Upper lobe of left lung (tissue), 4 donors: ENCODE measurements at regions not wholly inside any gene's neighbourhood (a gene's known extent, or its start where the extent isn't known, plus 50 kb on each side); places are given as distances from the start of the nearest gene placed in this dataset.
"Not testable (repeated sequence)": the region's sequence is repeated elsewhere in the genome, so short reads cannot be mapped to it uniquely, and the experiment has no call there.

Experiments
- EP300 ChIP-seq, 4 donors: sonication (generic); formaldehyde crosslinking; IDR thresholded peaks; one replicate each; pipeline ENCODE4 v1.5.1; 2017; ENCODE audit warnings: antibody characterized with exemption in 4 of 4, control low read depth in 2 of 4
- POLR2A ChIP-seq, 4 donors: fragments of 450-650 bp; IDR thresholded peaks; one replicate each; pipeline ENCODE4 v1.5.1; 2016 to 2017; ENCODE audit warnings: antibody characterized with exemption in 4 of 4, mild to moderate bottlenecking in 2 of 4
- POLR2AphosphoS5 ChIP-seq, 2 donors: sonication (generic); formaldehyde crosslinking; IDR thresholded peaks; one replicate each; pipeline ENCODE4 v1.5.1; 2017; ENCODE audit warnings: antibody characterized with exemption in 2 of 2
- TF ChIP-seq, protein P1 (sequence below), 6 experiments: fragments of 450-650 bp in 4 of 6; fragments of 200-600 bp in 2 of 6; sonication (generic) in 2 of 6; IDR thresholded peaks; one replicate each; pipeline ENCODE4 v1.5.1; 2016 to 2019; ENCODE audit warnings: antibody characterized with exemption in 6 of 6

DNA sequence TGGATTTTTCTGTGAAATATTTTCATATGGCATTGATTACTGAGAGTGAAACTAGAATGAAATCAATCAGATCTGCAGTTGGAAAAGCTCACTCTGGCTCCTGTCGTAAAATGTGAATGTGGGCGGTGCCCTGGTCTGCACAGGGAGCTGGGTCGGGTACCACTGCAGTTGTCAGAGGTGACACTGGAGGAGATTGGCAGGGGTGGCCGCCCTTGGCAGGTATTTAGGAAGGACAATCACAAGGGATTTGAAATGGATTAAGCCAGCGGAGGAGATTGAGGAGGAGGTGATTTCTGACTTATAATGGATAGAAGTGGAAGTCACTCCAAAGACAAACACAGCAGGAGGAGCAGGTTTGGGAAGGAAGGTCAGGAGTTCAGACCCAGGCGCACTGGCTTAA lies 109.0 kb upstream of the ZNF479 start:
- TF ChIP-seq, protein P1, sequence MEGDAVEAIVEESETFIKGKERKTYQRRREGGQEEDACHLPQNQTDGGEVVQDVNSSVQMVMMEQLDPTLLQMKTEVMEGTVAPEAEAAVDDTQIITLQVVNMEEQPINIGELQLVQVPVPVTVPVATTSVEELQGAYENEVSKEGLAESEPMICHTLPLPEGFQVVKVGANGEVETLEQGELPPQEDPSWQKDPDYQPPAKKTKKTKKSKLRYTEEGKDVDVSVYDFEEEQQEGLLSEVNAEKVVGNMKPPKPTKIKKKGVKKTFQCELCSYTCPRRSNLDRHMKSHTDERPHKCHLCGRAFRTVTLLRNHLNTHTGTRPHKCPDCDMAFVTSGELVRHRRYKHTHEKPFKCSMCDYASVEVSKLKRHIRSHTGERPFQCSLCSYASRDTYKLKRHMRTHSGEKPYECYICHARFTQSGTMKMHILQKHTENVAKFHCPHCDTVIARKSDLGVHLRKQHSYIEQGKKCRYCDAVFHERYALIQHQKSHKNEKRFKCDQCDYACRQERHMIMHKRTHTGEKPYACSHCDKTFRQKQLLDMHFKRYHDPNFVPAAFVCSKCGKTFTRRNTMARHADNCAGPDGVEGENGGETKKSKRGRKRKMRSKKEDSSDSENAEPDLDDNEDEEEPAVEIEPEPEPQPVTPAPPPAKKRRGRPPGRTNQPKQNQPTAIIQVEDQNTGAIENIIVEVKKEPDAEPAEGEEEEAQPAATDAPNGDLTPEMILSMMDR (IDR thresholded peaks at IDR 0.05), result not testable (repeated sequence)
- TF ChIP-seq POLR2AphosphoS5, POLR2A, EP300 (IDR thresholded peaks at IDR 0.05): not testable (repeated sequence)
